HL-60 (cell line): ENCODE measurements at regions not wholly inside any gene's neighbourhood (a gene's known extent, or its start where the extent isn't known, plus 50 kb on each side); places are given as distances from the start of the nearest gene placed in this dataset.

Source experiments
- DNase-seq, 2 experiments: peaks; one replicate each; pipeline ENCODE4 v3.0.0-alpha.2; 2010 to 2020; ENCODE audit warnings: low read depth in 1 of 2, low spot score in 1 of 2
- H3K27ac ChIP-seq: fragments of 250-450 bp; sonication (Bioruptor Pico); replicated peaks from 2 replicates; pipeline ENCODE4 v1.5.1; 2020; ENCODE audit warnings: mild to moderate bottlenecking, moderate library complexity
- H3K27me3 ChIP-seq: fragments of 250-450 bp; sonication (Bioruptor Pico); 2 replicates; pipeline ENCODE4 v1.5.1; 2021; ENCODE audit warnings: mild to moderate bottlenecking, moderate library complexity; ENCODE audit not compliant: insufficient read depth, poor library complexity, severe bottlenecking
- H3K4me3 ChIP-seq: replicated peaks from 2 replicates; pipeline ENCODE4 v1.5.1; 2011; ENCODE audit warnings: mild to moderate bottlenecking, control low read depth, low read length; ENCODE audit not compliant: insufficient read depth
- GABPA ChIP-seq: IDR thresholded peaks from 2 replicates; pipeline ENCODE4 v1.6.1; 2012; ENCODE audit warnings: low read depth
- POLR2AphosphoS5 ChIP-seq: IDR thresholded peaks from 2 replicates; pipeline ENCODE4 v1.6.1; 2012; ENCODE audit warnings: low read depth
- SPI1 ChIP-seq: IDR thresholded peaks from 2 replicates; pipeline ENCODE4 v1.6.1; 2012; ENCODE audit warnings: low read depth, mild to moderate bottlenecking, borderline replicate concordance
- TF ChIP-seq, protein P1 (sequence below): IDR thresholded peaks from one replicate; pipeline ENCODE4 v1.5.1; 2011; ENCODE audit warnings: low read length, control low read depth, inconsistent platforms; ENCODE audit not compliant: insufficient read depth
- TF ChIP-seq, protein P2 (sequence below): IDR thresholded peaks from 2 replicates; pipeline ENCODE4 v1.6.1; 2012; ENCODE audit warnings: low read depth; ENCODE audit not compliant: insufficient replicate concordance

DNA sequence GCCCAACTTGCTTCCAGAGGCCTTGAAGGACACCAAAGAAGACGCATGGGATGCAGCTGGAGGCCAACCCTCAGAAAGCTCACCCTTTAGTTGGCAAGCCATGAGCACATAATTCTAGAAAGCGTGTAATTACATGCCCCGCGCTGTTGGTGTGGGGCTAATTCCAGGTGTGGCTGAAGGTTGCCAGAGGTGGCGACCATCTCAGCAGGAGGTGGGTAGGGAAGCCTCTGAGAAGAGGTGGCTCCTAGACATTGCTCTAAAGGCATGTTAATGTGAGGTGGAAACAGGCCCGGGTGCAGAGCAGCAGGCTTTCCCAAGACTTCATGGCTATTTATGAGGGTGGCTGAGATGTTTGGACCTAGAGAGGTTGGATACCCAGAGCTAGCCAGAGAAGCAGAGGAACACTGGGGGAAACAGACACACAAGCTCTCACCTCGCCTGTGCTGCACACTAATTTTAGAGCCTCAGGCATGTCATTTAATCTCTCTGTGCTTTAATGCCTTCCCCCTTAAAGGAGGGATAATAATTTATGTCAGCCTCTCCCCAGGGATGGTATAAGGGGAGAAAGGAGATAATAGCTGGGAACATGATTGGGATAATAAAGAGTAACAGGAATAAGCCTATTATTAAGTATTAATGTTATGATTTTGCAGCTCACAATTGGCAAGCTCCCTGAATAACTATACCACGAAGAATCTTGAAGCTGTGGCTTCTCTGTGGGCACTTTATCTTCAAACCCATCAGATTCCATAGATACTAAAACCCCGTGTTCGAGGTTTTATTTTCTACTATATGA lies 60.0 kb upstream of the HELT start:
- TF ChIP-seq, protein P1, sequence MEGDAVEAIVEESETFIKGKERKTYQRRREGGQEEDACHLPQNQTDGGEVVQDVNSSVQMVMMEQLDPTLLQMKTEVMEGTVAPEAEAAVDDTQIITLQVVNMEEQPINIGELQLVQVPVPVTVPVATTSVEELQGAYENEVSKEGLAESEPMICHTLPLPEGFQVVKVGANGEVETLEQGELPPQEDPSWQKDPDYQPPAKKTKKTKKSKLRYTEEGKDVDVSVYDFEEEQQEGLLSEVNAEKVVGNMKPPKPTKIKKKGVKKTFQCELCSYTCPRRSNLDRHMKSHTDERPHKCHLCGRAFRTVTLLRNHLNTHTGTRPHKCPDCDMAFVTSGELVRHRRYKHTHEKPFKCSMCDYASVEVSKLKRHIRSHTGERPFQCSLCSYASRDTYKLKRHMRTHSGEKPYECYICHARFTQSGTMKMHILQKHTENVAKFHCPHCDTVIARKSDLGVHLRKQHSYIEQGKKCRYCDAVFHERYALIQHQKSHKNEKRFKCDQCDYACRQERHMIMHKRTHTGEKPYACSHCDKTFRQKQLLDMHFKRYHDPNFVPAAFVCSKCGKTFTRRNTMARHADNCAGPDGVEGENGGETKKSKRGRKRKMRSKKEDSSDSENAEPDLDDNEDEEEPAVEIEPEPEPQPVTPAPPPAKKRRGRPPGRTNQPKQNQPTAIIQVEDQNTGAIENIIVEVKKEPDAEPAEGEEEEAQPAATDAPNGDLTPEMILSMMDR: no peak
- TF ChIP-seq, protein P2, sequence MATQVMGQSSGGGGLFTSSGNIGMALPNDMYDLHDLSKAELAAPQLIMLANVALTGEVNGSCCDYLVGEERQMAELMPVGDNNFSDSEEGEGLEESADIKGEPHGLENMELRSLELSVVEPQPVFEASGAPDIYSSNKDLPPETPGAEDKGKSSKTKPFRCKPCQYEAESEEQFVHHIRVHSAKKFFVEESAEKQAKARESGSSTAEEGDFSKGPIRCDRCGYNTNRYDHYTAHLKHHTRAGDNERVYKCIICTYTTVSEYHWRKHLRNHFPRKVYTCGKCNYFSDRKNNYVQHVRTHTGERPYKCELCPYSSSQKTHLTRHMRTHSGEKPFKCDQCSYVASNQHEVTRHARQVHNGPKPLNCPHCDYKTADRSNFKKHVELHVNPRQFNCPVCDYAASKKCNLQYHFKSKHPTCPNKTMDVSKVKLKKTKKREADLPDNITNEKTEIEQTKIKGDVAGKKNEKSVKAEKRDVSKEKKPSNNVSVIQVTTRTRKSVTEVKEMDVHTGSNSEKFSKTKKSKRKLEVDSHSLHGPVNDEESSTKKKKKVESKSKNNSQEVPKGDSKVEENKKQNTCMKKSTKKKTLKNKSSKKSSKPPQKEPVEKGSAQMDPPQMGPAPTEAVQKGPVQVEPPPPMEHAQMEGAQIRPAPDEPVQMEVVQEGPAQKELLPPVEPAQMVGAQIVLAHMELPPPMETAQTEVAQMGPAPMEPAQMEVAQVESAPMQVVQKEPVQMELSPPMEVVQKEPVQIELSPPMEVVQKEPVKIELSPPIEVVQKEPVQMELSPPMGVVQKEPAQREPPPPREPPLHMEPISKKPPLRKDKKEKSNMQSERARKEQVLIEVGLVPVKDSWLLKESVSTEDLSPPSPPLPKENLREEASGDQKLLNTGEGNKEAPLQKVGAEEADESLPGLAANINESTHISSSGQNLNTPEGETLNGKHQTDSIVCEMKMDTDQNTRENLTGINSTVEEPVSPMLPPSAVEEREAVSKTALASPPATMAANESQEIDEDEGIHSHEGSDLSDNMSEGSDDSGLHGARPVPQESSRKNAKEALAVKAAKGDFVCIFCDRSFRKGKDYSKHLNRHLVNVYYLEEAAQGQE: no peak
- TF ChIP-seq SPI1 (no peak), POLR2AphosphoS5 (no peak), GABPA (no peak)
- Histone ChIP-seq H3K27me3 (no peaks in the 10 kb centered on the region), H3K27ac (no peak overlapping the region), H3K4me3 (no peak overlapping the region)
- DNase-seq: no peak

DNA sequence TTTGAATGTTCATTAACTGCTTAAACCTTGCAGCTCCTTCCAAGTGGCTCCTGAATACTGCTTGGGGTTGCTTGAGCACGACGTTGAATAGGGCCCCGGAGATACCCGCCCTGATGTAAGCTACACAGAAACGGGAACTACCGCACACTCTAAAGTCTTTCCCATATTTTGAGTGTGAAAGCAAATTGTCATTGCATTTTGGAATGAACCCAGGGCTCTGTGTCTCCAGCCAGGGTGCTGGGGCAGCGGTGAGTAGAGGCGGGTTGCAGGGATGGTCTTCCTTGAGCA lies 59.4 kb upstream of the HELT start:
- Histone ChIP-seq H3K27ac (no peak overlapping the region), H3K27me3 (no peaks in the 10 kb centered on the region), H3K4me3 (no peak overlapping the region)
- TF ChIP-seq POLR2AphosphoS5 (no peak), SPI1 (no peak), GABPA (no peak)
- TF ChIP-seq, protein P1: no peak
- TF ChIP-seq, protein P2: no peak
- peak in 1 of 2 experiments; percentile 41 for DNase-seq

DNA sequence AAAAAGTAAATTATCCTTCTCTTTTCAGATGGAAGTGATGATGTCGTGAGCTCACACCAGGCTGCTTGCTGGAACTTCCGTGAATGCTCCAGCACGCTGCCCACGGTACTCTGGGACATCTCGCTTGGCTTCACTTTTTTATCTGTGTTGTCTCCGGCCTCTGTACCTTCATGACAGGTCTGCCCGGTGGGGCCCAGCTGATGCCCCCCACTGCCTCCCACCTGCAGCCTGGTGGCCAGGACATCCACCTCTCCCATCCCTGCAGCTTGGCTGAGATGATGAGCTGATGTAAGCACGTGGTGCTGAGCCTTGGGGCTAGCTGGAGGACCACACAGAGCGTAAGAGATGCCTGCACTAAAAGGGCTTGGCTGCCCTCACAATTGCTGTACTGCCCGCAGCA lies 59.0 kb upstream of the HELT start:
- H3K27ac ChIP-seq: no peak overlapping the region
- no peaks in the 10 kb centered on the region for H3K27me3 ChIP-seq
- no peak for DNase-seq
- TF ChIP-seq GABPA (no peak), SPI1 (no peak), POLR2AphosphoS5 (no peak)
- TF ChIP-seq, protein P2: no peak
- TF ChIP-seq, protein P1: no peak
- H3K4me3 ChIP-seq: no peak overlapping the region
